ENCODE measurements at regions not wholly inside any gene's neighbourhood (a gene's known extent, or its start where the extent isn't known, plus 50 kb on each side); places are given as distances from the start of the nearest gene placed in this dataset.

DNA sequence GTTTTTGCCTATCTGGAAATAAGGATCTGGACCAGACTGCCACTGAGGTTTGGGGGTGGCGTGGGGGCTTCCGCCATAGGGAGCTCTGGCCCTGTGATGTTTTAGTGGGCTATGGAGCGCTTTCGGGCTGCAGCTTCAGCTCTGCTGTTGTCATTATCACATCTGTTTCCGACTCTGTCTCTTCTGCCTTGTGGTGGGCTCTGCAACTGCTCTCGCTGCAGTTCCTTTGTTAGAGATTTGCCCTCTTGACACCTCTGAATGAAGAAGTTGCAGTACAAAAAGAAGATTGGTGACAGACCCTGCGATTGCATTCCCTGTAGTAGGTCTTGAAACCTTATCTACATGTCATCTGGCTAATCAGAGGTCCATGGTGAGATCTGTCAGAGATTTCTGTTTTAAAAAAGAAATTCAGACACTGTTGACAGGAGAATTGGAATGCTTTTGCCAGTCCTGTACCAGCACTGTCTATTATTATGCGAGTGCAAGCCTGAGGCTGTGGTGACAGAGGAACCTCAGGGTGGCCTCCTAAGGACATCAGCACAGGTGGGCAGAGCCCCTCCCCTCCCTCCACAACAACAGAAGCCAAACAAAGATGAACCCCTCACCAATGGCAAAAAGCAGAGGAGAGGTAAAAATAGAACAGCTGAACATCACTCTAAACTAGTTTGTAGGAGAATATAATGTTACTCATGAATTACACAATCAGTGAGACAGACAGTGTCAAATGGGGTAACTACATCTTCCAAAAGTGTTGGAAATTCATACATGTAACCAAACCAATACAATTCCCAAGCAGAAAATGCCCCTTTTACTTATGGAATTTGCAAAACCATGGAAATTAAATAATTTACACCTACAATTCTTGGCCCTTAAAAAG lies 63.5 kb upstream of the DEFB112 start:
- no peak for FAIRE-seq
- TF ChIP-seq EZH2 (IDR thresholded peaks at IDR 0.05; ENCODE audit: low read length), result no peak
- TF ChIP-seq, protein P1, sequence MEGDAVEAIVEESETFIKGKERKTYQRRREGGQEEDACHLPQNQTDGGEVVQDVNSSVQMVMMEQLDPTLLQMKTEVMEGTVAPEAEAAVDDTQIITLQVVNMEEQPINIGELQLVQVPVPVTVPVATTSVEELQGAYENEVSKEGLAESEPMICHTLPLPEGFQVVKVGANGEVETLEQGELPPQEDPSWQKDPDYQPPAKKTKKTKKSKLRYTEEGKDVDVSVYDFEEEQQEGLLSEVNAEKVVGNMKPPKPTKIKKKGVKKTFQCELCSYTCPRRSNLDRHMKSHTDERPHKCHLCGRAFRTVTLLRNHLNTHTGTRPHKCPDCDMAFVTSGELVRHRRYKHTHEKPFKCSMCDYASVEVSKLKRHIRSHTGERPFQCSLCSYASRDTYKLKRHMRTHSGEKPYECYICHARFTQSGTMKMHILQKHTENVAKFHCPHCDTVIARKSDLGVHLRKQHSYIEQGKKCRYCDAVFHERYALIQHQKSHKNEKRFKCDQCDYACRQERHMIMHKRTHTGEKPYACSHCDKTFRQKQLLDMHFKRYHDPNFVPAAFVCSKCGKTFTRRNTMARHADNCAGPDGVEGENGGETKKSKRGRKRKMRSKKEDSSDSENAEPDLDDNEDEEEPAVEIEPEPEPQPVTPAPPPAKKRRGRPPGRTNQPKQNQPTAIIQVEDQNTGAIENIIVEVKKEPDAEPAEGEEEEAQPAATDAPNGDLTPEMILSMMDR (optimal IDR thresholded peaks at IDR 0.05 in 1 of 3, IDR thresholded peaks at IDR 0.05 in 1 of 3, conservative IDR thresholded peaks at IDR 0.05 in 1 of 3; ENCODE audit: extremely low read depth in 1 of 3, insufficient read depth in 2 of 3, low read length in 3 of 3), result no peak
- no peaks in the 10 kb centered on the region for H3K4me1 ChIP-seq (ENCODE audit: control insufficient read depth, extremely low read depth, insufficient read depth, low read length)
- no peaks in the 10 kb centered on the region for H3K27me3 ChIP-seq (ENCODE audit: control insufficient read depth, extremely low read depth, insufficient read depth, low read length)
- no peaks in the 10 kb centered on the region for H3K79me2 ChIP-seq (ENCODE audit: control insufficient read depth, insufficient read depth, low read length)
- no peak overlapping the region for H3K27ac ChIP-seq (ENCODE audit: control insufficient read depth, insufficient read depth, low read length)
- H3K9ac ChIP-seq (ENCODE audit: control insufficient read depth, extremely low read depth, insufficient read depth, low read length), result no peak overlapping the region
- no peak overlapping the region for H2AFZ ChIP-seq (ENCODE audit: control insufficient read depth, low read length)
- H3K4me3 ChIP-seq (ENCODE audit: control insufficient read depth in 2 of 3, extremely low read depth in 1 of 3, insufficient read depth in 2 of 3, low read depth in 1 of 3, low read length in 3 of 3), result no peak overlapping the region
- no peak for DNase-seq (ENCODE audit: low read depth, low spot score)
- no peaks in the 10 kb centered on the region for H4K20me1 ChIP-seq (ENCODE audit: control insufficient read depth, extremely low read depth, insufficient read depth, low read length)
- no peaks in the 10 kb centered on the region for H3K9me1 ChIP-seq (ENCODE audit: control insufficient read depth, extremely low read depth, insufficient read depth, low read length)
- H3K36me3 ChIP-seq (ENCODE audit: control insufficient read depth in 2 of 2, extremely low read depth in 1 of 2, insufficient read depth in 2 of 2, low read length in 2 of 2), result no peaks in the 10 kb centered on the region
- no peaks in the 10 kb centered on the region for H3K9me3 ChIP-seq (ENCODE audit: control insufficient read depth, low read depth, low read length)
- dilution Hi-C loops (cut with MboI; ENCODE audit: extremely low pct_ligation_motif_present, low sequenced_read_pairs), result no loop called here
- no peak overlapping the region for H3K4me2 ChIP-seq (ENCODE audit: control insufficient read depth, extremely low read depth, insufficient read depth, low read depth, low read length)

DNA sequence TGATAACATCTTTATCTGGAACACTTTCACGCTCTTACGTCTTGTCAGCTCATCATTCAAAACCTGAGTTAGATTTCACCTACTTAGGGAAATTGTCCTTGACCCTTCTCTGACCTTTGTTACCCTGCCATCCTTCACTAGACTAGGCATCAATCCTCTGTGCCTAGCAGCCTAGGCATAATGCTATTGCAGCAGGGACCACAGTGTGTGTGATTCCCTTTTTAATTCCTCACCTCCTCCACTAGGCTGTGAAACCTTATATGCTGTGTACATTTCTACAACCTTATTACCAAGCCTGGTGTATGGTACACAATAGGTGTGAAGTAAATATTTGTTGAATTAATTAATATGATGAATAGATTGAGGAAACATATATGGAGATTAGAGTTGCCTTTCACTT lies 66.7 kb upstream of the DEFB112 start:
- Histone ChIP-seq H3K27me3 (ENCODE audit: control insufficient read depth, extremely low read depth, insufficient read depth, low read length) (no peaks in the 10 kb centered on the region), H3K9ac (ENCODE audit: control insufficient read depth, extremely low read depth, insufficient read depth, low read length) (no peak overlapping the region), H3K9me3 (ENCODE audit: control insufficient read depth, low read depth, low read length) (no peaks in the 10 kb centered on the region), H3K27ac (ENCODE audit: control insufficient read depth, insufficient read depth, low read length) (no peak overlapping the region), H3K79me2 (ENCODE audit: control insufficient read depth, insufficient read depth, low read length) (no peaks in the 10 kb centered on the region), H3K4me3 (ENCODE audit: control insufficient read depth in 2 of 3, extremely low read depth in 1 of 3, insufficient read depth in 2 of 3, low read depth in 1 of 3, low read length in 3 of 3) (no peak overlapping the region), H3K36me3 (ENCODE audit: control insufficient read depth in 2 of 2, extremely low read depth in 1 of 2, insufficient read depth in 2 of 2, low read length in 2 of 2) (no peaks in the 10 kb centered on the region), H3K4me2 (ENCODE audit: control insufficient read depth, extremely low read depth, insufficient read depth, low read depth, low read length) (no peak overlapping the region), H3K9me1 (ENCODE audit: control insufficient read depth, extremely low read depth, insufficient read depth, low read length) (no peaks in the 10 kb centered on the region), H3K4me1 (ENCODE audit: control insufficient read depth, extremely low read depth, insufficient read depth, low read length) (peaks cover 6% of the 10 kb centered on the region), H2AFZ (ENCODE audit: control insufficient read depth, low read length) (no peak overlapping the region), H4K20me1 (ENCODE audit: control insufficient read depth, extremely low read depth, insufficient read depth, low read length) (no peaks in the 10 kb centered on the region)
- dilution Hi-C loops (cut with MboI; ENCODE audit: extremely low pct_ligation_motif_present, low sequenced_read_pairs), result no loop called here
- DNase-seq (ENCODE audit: low read depth, low spot score) (no peak), FAIRE-seq (no peak)
- TF ChIP-seq EZH2 (IDR thresholded peaks at IDR 0.05; ENCODE audit: low read length), result no peak
- TF ChIP-seq, protein P1 (optimal IDR thresholded peaks at IDR 0.05 in 1 of 3, IDR thresholded peaks at IDR 0.05 in 1 of 3, conservative IDR thresholded peaks at IDR 0.05 in 1 of 3; ENCODE audit: extremely low read depth in 1 of 3, insufficient read depth in 2 of 3, low read length in 3 of 3), result no peak

All from keratinocyte (primary cell).